HEK293 (cell line): ENCODE measurements at regions not wholly inside any gene's neighbourhood (a gene's known extent, or its start where the extent isn't known, plus 50 kb on each side); places are given as distances from the start of the nearest gene placed in this dataset.

Source experiments
- CTCF ChIA-PET: fragments of 350-600 bp; formaldehyde crosslinking; extraction: SDS; loops from one replicate; lab custom pipeline; 2021; ENCODE audit warnings: antibody characterized with exemption; lab: Yijun Ruan, JAX
- POLR2A ChIA-PET: fragments of 300-600 bp; formaldehyde crosslinking; extraction: SDS; loops from one replicate; lab custom pipeline; 2020; ENCODE audit warnings: antibody characterized with exemption, inconsistent platforms; lab: Yijun Ruan, JAX
- H3K27ac ChIP-seq: fragments of 200-500 bp; sonication (Bioruptor generic); 2 replicates; pipeline ENCODE4 v1.5.1; 2014; ENCODE audit warnings: low read depth, low read length, control low read depth, inconsistent platforms; ENCODE audit errors: extremely low read depth
- H3K36me3 ChIP-seq, 2 experiments: fragments of 200-500 bp in 1 of 2; sonication (Bioruptor generic) in 1 of 2; 1 replicate in 1 of 2; 2 replicates in 1 of 2; pipeline ENCODE4 v1.5.1; 2014 to 2017; ENCODE audit warnings: inconsistent platforms in 2 of 2, low read length in 2 of 2; ENCODE audit not compliant: control insufficient read depth in 2 of 2, insufficient read depth in 1 of 2
- H3K4me1 ChIP-seq: fragments of 200-500 bp; sonication (Bioruptor generic); 2 replicates; pipeline ENCODE4 v1.5.1; 2014; ENCODE audit warnings: mild to moderate bottlenecking, low read length, inconsistent platforms; ENCODE audit not compliant: control insufficient read depth, insufficient read depth
- H3K4me3 ChIP-seq: 2 replicates; pipeline ENCODE4 v1.5.1; 2011; ENCODE audit warnings: low read depth, mild to moderate bottlenecking, control low read depth, low read length, moderate library complexity
- H3K9me3 ChIP-seq: fragments of 200-500 bp; sonication (Bioruptor generic); 2 replicates; pipeline ENCODE4 v1.5.1; 2014; ENCODE audit warnings: low read depth, low read length, inconsistent platforms; ENCODE audit not compliant: control insufficient read depth, insufficient read depth
- GFI1B ChIP-seq: fragments of 450-650 bp; formaldehyde crosslinking; IDR thresholded peaks from 2 replicates; pipeline ENCODE4 v1.5.1; 2016; ENCODE audit warnings: missing biosample characterization, missing genetic modification characterization
- HOXD13 ChIP-seq: sonication (generic); formaldehyde crosslinking; IDR thresholded peaks from 2 replicates; pipeline ENCODE4 v1.8.0; 2022; ENCODE audit warnings: missing genetic modification reagents, borderline replicate concordance
- WT1 ChIP-seq: fragments of 450-650 bp; formaldehyde crosslinking; IDR thresholded peaks from 2 replicates; pipeline ENCODE4 v1.5.1; 2016; ENCODE audit warnings: missing biosample characterization, missing genetic modification characterization
- YY2 ChIP-seq: fragments of 450-650 bp; formaldehyde crosslinking; IDR thresholded peaks from 2 replicates; pipeline ENCODE4 v1.5.1; 2016; ENCODE audit warnings: missing biosample characterization, missing genetic modification characterization
- ZBTB8A ChIP-seq: fragments of 450-650 bp; formaldehyde crosslinking; IDR thresholded peaks from 2 replicates; pipeline ENCODE4 v1.5.1; 2016; ENCODE audit warnings: missing biosample characterization, missing genetic modification characterization
- ZFHX2 ChIP-seq: fragments of 450-650 bp; formaldehyde crosslinking; conservative IDR thresholded peaks from 2 replicates; pipeline ENCODE4 v1.5.1; 2016; ENCODE audit warnings: missing biosample characterization, missing genetic modification characterization
- ZNF138 ChIP-seq: fragments of 450-650 bp; formaldehyde crosslinking; IDR thresholded peaks from 2 replicates; pipeline ENCODE4 v1.5.1; 2016; ENCODE audit warnings: missing biosample characterization, missing genetic modification characterization, borderline replicate concordance
- ZNF148 ChIP-seq: fragments of 450-650 bp; formaldehyde crosslinking; IDR thresholded peaks from 2 replicates; pipeline ENCODE4 v1.5.0; 2017; ENCODE audit warnings: missing biosample characterization, missing genetic modification characterization, borderline replicate concordance
- ZNF266 ChIP-seq: fragments of 450-650 bp; formaldehyde crosslinking; IDR thresholded peaks from 2 replicates; pipeline ENCODE4 v1.5.1; 2016; ENCODE audit warnings: missing biosample characterization, missing genetic modification characterization, low read depth
- ZNF37A ChIP-seq: fragments of 450-650 bp; IDR thresholded peaks from 2 replicates; pipeline ENCODE4 v1.5.1; 2018; ENCODE audit warnings: missing biosample characterization, missing genetic modification characterization
- ZNF48 ChIP-seq: fragments of 450-650 bp; formaldehyde crosslinking; IDR thresholded peaks from 2 replicates; pipeline ENCODE4 v1.5.1; 2016; ENCODE audit warnings: missing biosample characterization, missing genetic modification characterization
- ZNF530 ChIP-seq: fragments of 450-650 bp; formaldehyde crosslinking; IDR thresholded peaks from 2 replicates; pipeline ENCODE4 v1.5.1; 2016; ENCODE audit warnings: low read depth, missing biosample characterization, missing genetic modification characterization
- ZNF571 ChIP-seq: fragments of 450-650 bp; formaldehyde crosslinking; IDR thresholded peaks from 2 replicates; pipeline ENCODE4 v1.5.0; 2017; ENCODE audit warnings: missing biosample characterization, missing genetic modification characterization
- ZNF596 ChIP-seq: fragments of 450-650 bp; IDR thresholded peaks from 2 replicates; pipeline ENCODE4 v1.5.0; 2018; ENCODE audit warnings: missing biosample characterization, mild to moderate bottlenecking, missing genetic modification characterization, moderate library complexity
- ZNF623 ChIP-seq: fragments of 450-650 bp; formaldehyde crosslinking; IDR thresholded peaks from 2 replicates; pipeline ENCODE4 v1.5.1; 2016; ENCODE audit warnings: missing biosample characterization, missing genetic modification characterization
- ZNF777 ChIP-seq: fragments of 450-650 bp; formaldehyde crosslinking; IDR thresholded peaks from 2 replicates; pipeline ENCODE4 v1.5.1; 2017; ENCODE audit warnings: missing biosample characterization, missing genetic modification characterization, borderline replicate concordance
- ZNF843 ChIP-seq: fragments of 450-650 bp; formaldehyde crosslinking; IDR thresholded peaks from 2 replicates; pipeline ENCODE4 v1.5.1; 2016; ENCODE audit warnings: missing biosample characterization, missing genetic modification characterization
- TF ChIP-seq, protein P1 (sequence below): fragments of 450-650 bp; formaldehyde crosslinking; IDR thresholded peaks from 2 replicates; pipeline ENCODE4 v1.5.1; 2016; ENCODE audit warnings: missing biosample characterization, missing genetic modification characterization, borderline replicate concordance
- TF ChIP-seq, protein P2 (sequence below): fragments of 450-650 bp; formaldehyde crosslinking; IDR thresholded peaks from 2 replicates; pipeline ENCODE4 v1.5.1; 2016; ENCODE audit warnings: missing biosample characterization, missing genetic modification characterization
- TF ChIP-seq, protein P3 (sequence below): fragments of 450-650 bp; formaldehyde crosslinking; IDR thresholded peaks from 2 replicates; pipeline ENCODE4 v1.5.1; 2016; ENCODE audit warnings: missing biosample characterization, missing genetic modification characterization
- TF ChIP-seq, protein P4 (sequence below): fragments of 450-650 bp; formaldehyde crosslinking; IDR thresholded peaks from 2 replicates; pipeline ENCODE4; 2016; ENCODE audit warnings: missing biosample characterization, missing genetic modification characterization
- TF ChIP-seq, protein P5 (sequence below): fragments of 450-650 bp; formaldehyde crosslinking; IDR thresholded peaks from 2 replicates; pipeline ENCODE4 v1.5.1; 2017; ENCODE audit warnings: missing biosample characterization, missing genetic modification characterization
- TF ChIP-seq, protein P6 (sequence below): fragments of 450-650 bp; formaldehyde crosslinking; IDR thresholded peaks from 2 replicates; pipeline ENCODE4 v1.5.1; 2016; ENCODE audit warnings: missing biosample characterization, missing genetic modification characterization

DNA sequence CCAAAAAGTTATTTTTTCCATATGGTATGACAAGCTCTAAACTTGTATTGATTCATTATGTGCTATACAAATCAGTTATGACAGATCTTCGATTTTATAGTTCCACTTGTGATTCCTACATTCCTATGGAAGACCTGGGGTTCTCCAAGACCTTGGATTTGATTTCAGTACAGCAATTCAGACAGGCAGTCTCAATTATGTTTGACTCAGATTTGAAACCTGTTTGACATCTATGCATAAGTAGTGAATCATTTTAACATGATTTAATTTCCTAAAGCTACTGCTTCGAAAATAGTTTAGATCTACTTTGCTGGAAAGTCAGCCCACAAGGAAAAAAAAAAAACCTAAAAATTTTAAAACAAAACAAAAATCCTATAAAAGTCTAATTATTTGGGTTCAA lies 820.4 kb downstream of the LUZP2 start (continued):
- TF ChIP-seq, protein P1, sequence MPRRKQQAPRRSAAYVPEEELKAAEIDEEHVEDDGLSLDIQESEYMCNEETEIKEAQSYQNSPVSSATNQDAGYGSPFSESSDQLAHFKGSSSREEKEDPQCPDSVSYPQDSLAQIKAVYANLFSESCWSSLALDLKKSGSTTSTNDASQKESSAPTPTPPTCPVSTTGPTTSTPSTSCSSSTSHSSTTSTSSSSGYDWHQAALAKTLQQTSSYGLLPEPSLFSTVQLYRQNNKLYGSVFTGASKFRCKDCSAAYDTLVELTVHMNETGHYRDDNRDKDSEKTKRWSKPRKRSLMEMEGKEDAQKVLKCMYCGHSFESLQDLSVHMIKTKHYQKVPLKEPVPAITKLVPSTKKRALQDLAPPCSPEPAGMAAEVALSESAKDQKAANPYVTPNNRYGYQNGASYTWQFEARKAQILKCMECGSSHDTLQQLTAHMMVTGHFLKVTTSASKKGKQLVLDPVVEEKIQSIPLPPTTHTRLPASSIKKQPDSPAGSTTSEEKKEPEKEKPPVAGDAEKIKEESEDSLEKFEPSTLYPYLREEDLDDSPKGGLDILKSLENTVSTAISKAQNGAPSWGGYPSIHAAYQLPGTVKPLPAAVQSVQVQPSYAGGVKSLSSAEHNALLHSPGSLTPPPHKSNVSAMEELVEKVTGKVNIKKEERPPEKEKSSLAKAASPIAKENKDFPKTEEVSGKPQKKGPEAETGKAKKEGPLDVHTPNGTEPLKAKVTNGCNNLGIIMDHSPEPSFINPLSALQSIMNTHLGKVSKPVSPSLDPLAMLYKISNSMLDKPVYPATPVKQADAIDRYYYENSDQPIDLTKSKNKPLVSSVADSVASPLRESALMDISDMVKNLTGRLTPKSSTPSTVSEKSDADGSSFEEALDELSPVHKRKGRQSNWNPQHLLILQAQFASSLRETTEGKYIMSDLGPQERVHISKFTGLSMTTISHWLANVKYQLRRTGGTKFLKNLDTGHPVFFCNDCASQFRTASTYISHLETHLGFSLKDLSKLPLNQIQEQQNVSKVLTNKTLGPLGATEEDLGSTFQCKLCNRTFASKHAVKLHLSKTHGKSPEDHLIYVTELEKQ (tag by site-specific recombination): no peak
- TF ChIP-seq ZNF266 (tag by site-specific recombination): no peak
- no peak for TF ChIP-seq ZNF48
- TF ChIP-seq, protein P2, sequence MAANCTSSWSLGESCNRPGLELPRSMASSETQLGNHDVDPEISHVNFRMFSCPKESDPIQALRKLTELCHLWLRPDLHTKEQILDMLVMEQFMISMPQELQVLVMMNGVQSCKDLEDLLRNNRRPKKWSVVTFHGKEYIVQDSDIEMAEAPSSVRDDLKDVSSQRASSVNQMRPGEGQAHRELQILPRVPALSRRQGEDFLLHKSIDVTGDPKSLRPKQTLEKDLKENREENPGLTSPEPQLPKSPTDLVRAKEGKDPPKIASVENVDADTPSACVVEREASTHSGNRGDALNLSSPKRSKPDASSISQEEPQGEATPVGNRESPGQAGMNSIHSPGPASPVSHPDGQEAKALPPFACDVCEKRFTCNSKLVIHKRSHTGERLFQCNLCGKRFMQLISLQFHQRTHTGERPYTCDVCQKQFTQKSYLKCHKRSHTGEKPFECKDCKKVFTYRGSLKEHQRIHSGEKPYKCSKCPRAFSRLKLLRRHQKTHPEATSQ (tag by site-specific recombination): no peak
- TF ChIP-seq WT1 (tag by site-specific recombination): no peak
- TF ChIP-seq ZNF37A: no peak
- TF ChIP-seq, protein P3, sequence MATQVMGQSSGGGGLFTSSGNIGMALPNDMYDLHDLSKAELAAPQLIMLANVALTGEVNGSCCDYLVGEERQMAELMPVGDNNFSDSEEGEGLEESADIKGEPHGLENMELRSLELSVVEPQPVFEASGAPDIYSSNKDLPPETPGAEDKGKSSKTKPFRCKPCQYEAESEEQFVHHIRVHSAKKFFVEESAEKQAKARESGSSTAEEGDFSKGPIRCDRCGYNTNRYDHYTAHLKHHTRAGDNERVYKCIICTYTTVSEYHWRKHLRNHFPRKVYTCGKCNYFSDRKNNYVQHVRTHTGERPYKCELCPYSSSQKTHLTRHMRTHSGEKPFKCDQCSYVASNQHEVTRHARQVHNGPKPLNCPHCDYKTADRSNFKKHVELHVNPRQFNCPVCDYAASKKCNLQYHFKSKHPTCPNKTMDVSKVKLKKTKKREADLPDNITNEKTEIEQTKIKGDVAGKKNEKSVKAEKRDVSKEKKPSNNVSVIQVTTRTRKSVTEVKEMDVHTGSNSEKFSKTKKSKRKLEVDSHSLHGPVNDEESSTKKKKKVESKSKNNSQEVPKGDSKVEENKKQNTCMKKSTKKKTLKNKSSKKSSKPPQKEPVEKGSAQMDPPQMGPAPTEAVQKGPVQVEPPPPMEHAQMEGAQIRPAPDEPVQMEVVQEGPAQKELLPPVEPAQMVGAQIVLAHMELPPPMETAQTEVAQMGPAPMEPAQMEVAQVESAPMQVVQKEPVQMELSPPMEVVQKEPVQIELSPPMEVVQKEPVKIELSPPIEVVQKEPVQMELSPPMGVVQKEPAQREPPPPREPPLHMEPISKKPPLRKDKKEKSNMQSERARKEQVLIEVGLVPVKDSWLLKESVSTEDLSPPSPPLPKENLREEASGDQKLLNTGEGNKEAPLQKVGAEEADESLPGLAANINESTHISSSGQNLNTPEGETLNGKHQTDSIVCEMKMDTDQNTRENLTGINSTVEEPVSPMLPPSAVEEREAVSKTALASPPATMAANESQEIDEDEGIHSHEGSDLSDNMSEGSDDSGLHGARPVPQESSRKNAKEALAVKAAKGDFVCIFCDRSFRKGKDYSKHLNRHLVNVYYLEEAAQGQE (tag by site-specific recombination): no peak
- no peak for TF ChIP-seq ZNF777 (tag by site-specific recombination)

DNA sequence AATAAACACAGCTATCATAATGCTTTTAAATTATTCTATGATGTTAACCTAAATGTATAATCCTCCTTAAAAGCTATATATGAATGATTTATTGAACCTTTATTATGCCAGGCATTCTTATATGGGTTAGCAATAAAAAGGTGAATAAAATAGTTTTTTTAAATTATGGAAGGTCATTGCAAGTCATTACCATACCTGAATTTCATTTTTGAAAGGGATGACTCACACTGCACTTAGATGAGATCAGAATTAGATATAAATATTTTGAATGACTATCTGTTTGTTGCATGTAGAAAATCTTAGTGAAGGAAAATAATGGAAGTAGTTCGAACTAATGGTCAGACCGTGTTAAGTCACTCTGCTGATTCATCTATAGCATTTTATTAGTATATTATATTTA lies 822.3 kb downstream of the LUZP2 start:
- no peaks in the 10 kb centered on the region for H3K9me3 ChIP-seq
- H3K4me1 ChIP-seq: no peaks in the 10 kb centered on the region
- CTCF ChIA-PET: no interaction called here
- POLR2A ChIA-PET: no interaction called here
- H3K4me3 ChIP-seq: no peak overlapping the region
- TF ChIP-seq, protein P4, sequence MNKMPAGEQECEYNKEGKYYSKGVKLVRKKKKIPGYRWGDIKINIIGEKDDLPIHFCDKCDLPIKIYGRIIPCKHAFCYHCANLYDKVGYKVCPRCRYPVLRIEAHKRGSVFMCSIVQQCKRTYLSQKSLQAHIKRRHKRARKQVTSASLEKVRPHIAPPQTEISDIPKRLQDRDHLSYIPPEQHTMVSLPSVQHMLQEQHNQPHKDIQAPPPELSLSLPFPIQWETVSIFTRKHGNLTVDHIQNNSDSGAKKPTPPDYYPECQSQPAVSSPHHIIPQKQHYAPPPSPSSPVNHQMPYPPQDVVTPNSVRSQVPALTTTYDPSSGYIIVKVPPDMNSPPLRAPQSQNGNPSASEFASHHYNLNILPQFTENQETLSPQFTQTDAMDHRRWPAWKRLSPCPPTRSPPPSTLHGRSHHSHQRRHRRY: no peak
- TF ChIP-seq ZBTB8A (tag by site-specific recombination): no peak
- TF ChIP-seq ZNF266 (tag by site-specific recombination): no peak
- no peak for TF ChIP-seq ZFHX2 (tag by site-specific recombination)
- TF ChIP-seq GFI1B: no peak
- no peak for TF ChIP-seq ZNF148
- TF ChIP-seq, protein P5, sequence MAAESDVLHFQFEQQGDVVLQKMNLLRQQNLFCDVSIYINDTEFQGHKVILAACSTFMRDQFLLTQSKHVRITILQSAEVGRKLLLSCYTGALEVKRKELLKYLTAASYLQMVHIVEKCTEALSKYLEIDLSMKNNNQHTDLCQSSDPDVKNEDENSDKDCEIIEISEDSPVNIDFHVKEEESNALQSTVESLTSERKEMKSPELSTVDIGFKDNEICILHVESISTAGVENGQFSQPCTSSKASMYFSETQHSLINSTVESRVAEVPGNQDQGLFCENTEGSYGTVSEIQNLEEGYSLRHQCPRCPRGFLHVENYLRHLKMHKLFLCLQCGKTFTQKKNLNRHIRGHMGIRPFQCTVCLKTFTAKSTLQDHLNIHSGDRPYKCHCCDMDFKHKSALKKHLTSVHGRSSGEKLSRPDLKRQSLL (tag by site-specific recombination): no peak
- no peak for TF ChIP-seq ZNF843 (tag by site-specific recombination)
- TF ChIP-seq HOXD13: no peak
- TF ChIP-seq YY2 (tag by site-specific recombination): no peak
- no peak for TF ChIP-seq ZNF138 (tag by site-specific recombination)
- TF ChIP-seq ZNF596 (tag by site-specific recombination): no peak
- TF ChIP-seq, protein P6, sequence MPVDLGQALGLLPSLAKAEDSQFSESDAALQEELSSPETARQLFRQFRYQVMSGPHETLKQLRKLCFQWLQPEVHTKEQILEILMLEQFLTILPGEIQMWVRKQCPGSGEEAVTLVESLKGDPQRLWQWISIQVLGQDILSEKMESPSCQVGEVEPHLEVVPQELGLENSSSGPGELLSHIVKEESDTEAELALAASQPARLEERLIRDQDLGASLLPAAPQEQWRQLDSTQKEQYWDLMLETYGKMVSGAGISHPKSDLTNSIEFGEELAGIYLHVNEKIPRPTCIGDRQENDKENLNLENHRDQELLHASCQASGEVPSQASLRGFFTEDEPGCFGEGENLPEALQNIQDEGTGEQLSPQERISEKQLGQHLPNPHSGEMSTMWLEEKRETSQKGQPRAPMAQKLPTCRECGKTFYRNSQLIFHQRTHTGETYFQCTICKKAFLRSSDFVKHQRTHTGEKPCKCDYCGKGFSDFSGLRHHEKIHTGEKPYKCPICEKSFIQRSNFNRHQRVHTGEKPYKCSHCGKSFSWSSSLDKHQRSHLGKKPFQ (tag by site-specific recombination): no peak
- TF ChIP-seq ZNF623: no peak
- TF ChIP-seq ZNF530: no peak
- no peak for TF ChIP-seq ZNF571 (tag by site-specific recombination)
- no peaks in the 10 kb centered on the region for H3K36me3 ChIP-seq
- no peak overlapping the region for H3K27ac ChIP-seq
